ENCODE measurements at regions not wholly inside any gene's neighbourhood (a gene's known extent, or its start where the extent isn't known, plus 50 kb on each side); places are given as distances from the start of the nearest gene placed in this dataset.

- TF ChIP-seq EZH2 (IDR thresholded peaks at IDR 0.05; ENCODE audit: borderline replicate concordance) (no peak), CTCF (IDR thresholded peaks at IDR 0.05; ENCODE audit: poor library complexity) (no peak)
Observed at GRCh38 chr15:72967397-72967796, 84.9 kb upstream of the NEO1 start.

Data from hepatocyte (in vitro differentiated cells).